HL-60 (cell line): ENCODE measurements at regions not wholly inside any gene's neighbourhood (a gene's known extent, or its start where the extent isn't known, plus 50 kb on each side); places are given as distances from the start of the nearest gene placed in this dataset.

Experiments used
- POLR2AphosphoS5 ChIP-seq: IDR thresholded peaks from 2 replicates; pipeline ENCODE4 v1.6.1; 2012; ENCODE audit warnings: low read depth
- REST ChIP-seq: IDR thresholded peaks from 2 replicates; pipeline ENCODE4 v1.6.1; 2012; ENCODE audit warnings: low read depth; ENCODE audit not compliant: insufficient replicate concordance
- TF ChIP-seq, protein P1 (sequence below): IDR thresholded peaks from one replicate; pipeline ENCODE4 v1.5.1; 2011; ENCODE audit warnings: low read length, control low read depth, inconsistent platforms; ENCODE audit not compliant: insufficient read depth

- TF ChIP-seq, protein P1, sequence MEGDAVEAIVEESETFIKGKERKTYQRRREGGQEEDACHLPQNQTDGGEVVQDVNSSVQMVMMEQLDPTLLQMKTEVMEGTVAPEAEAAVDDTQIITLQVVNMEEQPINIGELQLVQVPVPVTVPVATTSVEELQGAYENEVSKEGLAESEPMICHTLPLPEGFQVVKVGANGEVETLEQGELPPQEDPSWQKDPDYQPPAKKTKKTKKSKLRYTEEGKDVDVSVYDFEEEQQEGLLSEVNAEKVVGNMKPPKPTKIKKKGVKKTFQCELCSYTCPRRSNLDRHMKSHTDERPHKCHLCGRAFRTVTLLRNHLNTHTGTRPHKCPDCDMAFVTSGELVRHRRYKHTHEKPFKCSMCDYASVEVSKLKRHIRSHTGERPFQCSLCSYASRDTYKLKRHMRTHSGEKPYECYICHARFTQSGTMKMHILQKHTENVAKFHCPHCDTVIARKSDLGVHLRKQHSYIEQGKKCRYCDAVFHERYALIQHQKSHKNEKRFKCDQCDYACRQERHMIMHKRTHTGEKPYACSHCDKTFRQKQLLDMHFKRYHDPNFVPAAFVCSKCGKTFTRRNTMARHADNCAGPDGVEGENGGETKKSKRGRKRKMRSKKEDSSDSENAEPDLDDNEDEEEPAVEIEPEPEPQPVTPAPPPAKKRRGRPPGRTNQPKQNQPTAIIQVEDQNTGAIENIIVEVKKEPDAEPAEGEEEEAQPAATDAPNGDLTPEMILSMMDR, result no peak
- no peak for TF ChIP-seq REST
- TF ChIP-seq POLR2AphosphoS5, result no peak
Observed at GRCh38 chr2:61620244-61621159, 82.3 kb upstream of the XPO1 start.
